Stomach (tissue), 4 donors: ENCODE measurements at regions not wholly inside any gene's neighbourhood (a gene's known extent, or its start where the extent isn't known, plus 50 kb on each side); places are given as distances from the start of the nearest gene placed in this dataset.

Experiments used
- POLR2A ChIP-seq, 4 donors: fragments of 450-650 bp; IDR thresholded peaks; one replicate each; pipeline ENCODE4 v1.6.1; 2016; ENCODE audit warnings: antibody characterized with exemption in 4 of 4, control low read depth in 2 of 4, mild to moderate bottlenecking in 1 of 4, moderate library complexity in 1 of 4
- TF ChIP-seq, protein P1 (sequence below), 7 experiments: fragments of 450-650 bp in 4 of 7; fragments of 200-600 bp in 3 of 7; sonication (generic) in 3 of 7; IDR thresholded peaks; one replicate each; pipeline ENCODE4 v1.5.1; 2016 to 2019; ENCODE audit warnings: antibody characterized with exemption in 7 of 7, control low read depth in 2 of 7, mild to moderate bottlenecking in 1 of 7

DNA sequence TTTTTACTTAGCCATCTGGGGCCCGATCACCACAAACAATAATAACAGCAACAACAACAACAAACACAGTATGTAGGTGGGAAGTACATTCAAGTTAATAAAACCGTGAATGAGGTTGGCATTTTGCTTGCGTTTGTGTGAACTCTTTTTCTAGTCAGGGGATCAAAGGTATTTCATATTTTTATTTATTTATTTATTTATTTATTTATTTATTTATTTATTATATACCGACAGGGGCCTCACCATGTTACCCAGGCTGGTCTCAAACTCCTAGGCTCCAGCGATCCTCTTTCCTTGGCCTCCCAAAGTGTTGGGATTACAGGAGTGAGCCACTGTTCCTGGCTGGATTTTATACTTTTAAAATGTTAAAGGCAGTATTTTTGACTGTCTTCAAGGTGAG lies 325.4 kb downstream of the RAPGEF2 start:
- TF ChIP-seq, protein P1, sequence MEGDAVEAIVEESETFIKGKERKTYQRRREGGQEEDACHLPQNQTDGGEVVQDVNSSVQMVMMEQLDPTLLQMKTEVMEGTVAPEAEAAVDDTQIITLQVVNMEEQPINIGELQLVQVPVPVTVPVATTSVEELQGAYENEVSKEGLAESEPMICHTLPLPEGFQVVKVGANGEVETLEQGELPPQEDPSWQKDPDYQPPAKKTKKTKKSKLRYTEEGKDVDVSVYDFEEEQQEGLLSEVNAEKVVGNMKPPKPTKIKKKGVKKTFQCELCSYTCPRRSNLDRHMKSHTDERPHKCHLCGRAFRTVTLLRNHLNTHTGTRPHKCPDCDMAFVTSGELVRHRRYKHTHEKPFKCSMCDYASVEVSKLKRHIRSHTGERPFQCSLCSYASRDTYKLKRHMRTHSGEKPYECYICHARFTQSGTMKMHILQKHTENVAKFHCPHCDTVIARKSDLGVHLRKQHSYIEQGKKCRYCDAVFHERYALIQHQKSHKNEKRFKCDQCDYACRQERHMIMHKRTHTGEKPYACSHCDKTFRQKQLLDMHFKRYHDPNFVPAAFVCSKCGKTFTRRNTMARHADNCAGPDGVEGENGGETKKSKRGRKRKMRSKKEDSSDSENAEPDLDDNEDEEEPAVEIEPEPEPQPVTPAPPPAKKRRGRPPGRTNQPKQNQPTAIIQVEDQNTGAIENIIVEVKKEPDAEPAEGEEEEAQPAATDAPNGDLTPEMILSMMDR (IDR thresholded peaks at IDR 0.05) = no peak
- no peak for TF ChIP-seq POLR2A (IDR thresholded peaks at IDR 0.05)
